Breast epithelium (tissue), 3 donors: ENCODE measurements at regions not wholly inside any gene's neighbourhood (a gene's known extent, or its start where the extent isn't known, plus 50 kb on each side); places are given as distances from the start of the nearest gene placed in this dataset.

ENCODE experiments used
- CTCF ChIP-seq, 3 donors: fragments of 450-650 bp; IDR thresholded peaks; one replicate each; pipeline ENCODE4 v1.5.1; 2016 to 2017; ENCODE audit warnings: antibody characterized with exemption in 3 of 3, mild to moderate bottlenecking in 3 of 3, moderate library complexity in 3 of 3
- POLR2AphosphoS5 ChIP-seq, 3 donors: sonication (generic); formaldehyde crosslinking; IDR thresholded peaks; one replicate each; pipeline ENCODE4 v1.6.1; 2017; ENCODE audit warnings: antibody characterized with exemption in 3 of 3

- TF ChIP-seq POLR2AphosphoS5 (IDR thresholded peaks at IDR 0.05) (no peak), CTCF (IDR thresholded peaks at IDR 0.05) (no peak)
Observed at GRCh38 chr4:187218705-187219245, 495.1 kb upstream of the FAT1 start.
